HG02571 (cell line): ENCODE measurements at regions not wholly inside any gene's neighbourhood (a gene's known extent, or its start where the extent isn't known, plus 50 kb on each side); places are given as distances from the start of the nearest gene placed in this dataset.
"Not testable (repeated sequence)": the region's sequence is repeated elsewhere in the genome, so short reads cannot be mapped to it uniquely, and the experiment has no call there.

ENCODE experiments used
- ATAC-seq: cut with Tn5 transposase; IDR thresholded peaks from one replicate; pipeline ENCODE4 v1.9.1; 2021; ENCODE audit warnings: mild to moderate bottlenecking, moderate library complexity; ENCODE audit not compliant: unreplicated experiment

DNA sequence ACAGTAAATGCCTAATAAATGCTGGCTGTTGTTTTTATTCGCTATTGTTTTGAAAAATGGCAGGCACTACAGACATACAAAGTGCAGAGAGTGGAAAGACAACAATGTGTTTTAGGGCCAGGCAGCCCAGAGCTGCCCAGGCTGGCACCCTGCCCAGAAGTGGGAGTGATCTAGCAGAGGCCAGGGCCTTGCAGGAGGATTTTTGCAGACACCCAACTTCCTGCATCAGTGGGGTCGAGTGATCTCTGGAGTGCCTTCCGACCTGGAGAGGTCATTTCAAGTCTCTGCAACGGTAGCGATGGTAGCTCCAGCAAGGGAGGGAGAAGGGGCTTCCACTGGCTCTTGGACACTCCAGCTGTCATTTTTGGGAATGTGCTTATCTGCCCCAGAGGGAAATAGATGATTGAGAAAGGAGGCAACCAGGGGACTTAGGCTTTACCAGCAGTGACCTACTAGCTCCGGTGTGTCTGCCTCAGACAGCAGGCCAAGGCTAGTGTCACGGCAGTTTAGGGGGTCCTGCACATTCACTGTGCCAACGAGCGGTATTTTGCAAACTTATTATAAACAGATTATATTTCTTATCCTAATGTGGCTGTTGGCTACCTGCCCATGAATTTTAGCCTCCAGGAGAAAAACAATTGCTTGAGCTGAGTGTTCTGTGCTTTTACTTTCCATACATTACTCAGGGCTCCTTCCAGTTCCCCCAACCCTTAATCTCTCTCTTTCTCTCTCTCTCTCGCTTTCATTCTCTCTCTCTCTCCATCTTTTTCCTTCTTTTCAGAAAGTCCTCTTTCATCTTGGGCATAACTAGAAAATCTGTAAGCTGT is 153.9 kb upstream of the PLGLB2 start:
- ATAC-seq = not testable (repeated sequence)

DNA sequence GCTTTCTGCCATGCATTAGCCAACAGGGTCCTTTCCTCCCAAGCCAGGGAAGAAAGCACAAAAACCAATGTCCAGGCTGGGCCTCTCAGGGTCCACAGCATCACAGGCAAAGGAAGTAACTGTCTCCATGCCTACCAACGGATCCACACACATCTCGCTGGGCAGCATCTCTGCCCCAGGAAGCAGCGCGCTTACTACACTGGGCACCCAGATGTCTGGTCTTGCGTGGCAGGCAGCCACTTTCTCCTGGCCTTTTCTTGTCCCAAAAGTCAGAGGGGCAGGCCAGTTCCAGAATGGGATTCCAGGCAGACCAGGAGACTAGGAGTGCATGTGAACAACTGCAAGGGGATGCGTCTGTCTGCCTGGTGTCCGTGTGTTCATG is 153.3 kb upstream of the PLGLB2 start:
- ATAC-seq = not testable (repeated sequence)

DNA sequence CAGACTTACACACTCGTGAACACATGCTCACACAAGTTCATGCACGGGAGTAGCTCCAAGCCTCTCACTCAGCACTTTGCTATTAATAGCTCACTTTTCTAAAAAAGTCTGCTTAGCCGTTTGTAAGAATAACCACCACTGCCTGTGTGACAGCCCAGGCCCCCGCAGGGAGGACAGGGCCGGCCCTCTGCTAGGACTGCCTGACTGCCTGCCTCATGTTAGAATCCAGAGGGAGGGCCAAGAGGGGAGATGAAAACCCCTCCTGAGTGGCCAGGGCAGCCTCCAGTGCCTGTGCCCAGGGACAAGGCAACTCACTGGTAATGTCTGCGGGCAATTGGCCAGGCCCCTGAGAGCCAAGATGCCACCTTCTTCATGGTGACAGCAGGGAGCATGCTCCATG is 152.9 kb upstream of the PLGLB2 start:
- ATAC-seq = not testable (repeated sequence)

DNA sequence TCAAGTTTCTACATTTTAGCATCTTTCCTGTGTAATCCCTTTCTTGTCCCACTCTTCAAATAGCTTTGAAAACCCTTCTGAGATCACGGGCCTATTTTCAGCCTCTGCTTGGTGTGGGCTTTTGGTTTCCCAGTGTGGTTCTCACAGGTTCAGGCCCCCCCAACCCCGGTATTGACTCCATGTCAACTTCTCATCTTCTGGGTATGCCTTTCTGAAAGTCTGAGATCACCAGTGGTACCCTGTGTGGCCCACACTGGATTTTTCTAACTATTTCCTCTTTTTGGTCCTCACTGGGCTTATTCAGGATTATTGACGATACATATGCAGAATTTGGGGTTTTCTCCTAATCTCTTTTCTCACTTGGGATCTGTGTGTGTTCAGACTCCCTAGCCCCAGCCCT is 146.9 kb upstream of the PLGLB2 start:
- ATAC-seq = not testable (repeated sequence)

DNA sequence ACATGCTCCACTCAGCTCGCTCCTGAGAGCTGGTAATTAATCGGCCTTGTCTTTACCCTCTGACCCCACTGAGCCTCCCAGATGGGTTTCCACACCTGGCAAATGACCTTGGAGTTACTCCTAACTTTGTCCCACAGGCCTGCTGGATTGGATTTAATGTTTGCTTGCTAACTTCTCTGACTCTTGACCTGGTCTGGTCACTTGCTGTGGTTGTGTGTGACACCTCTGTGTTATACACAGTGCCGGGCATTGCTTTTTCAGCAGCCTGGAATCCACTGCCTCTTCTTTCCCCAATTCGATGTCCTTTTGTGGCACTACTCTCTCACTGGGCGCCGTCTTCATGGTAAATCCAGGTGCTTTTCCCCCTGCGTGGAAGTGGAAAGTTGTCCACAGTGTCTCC is 145.8 kb upstream of the PLGLB2 start:
- ATAC-seq = not testable (repeated sequence)

DNA sequence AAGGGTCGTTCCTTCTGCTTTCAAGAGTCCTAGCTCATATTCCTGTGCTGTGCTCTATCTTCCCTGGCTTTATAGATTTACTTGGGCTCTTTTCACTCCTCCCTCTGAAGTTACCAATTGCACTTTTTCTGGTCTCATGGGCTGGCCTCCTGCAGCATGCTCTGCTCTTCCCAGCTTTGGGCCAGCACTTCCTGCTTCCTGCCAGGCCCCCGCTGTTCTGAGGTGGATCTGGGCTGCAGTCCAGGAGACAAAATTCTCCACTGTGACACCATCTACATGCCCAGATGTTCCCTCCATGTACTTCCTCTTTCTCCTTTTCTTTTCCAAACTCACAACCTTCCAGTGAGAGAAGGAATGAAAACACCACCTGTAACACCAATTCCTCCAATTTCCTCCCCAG is 145.2 kb upstream of the PLGLB2 start:
- ATAC-seq = not testable (repeated sequence)

DNA sequence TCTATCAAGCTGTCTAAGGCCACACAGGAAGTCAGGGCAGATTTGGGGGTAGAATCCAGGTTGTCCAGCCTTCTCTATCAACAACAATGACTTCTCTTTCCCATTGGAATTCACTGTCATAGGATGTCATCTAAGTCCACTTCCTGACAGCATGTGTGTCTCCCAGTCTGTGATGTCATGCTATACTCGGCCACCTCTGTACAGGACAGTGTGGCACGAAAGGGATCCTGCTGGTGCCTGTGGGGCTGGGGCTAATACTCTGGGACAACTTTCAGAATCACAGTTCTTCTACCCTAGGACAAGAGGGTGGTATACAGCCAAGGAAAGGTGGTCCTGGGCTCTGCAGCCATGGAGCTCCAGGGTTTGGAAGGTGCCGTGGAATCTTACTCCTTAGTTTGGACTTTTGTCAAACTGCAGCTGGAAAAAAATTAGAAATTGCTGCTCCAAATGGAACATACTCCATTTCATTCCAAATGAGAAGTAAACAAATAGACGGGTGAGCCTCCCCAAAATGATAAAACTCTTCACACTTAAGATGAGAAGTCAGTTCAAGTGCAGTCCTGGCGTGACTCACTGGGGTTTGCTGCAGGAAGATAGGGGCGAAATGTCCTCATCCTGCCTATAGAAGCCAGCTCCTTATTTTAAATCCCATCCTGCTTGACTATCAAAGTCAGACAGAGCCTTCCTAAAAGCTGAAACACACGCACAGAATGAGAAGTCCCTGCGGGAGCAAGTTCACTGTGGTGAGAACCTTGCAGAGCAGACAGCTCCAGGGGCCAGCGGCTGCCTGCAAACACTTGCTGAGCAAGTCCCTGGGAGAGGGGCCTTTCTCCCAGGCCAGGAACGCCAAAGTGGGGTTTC is 144.2 kb upstream of the PLGLB2 start:
- ATAC-seq = not testable (repeated sequence)

DNA sequence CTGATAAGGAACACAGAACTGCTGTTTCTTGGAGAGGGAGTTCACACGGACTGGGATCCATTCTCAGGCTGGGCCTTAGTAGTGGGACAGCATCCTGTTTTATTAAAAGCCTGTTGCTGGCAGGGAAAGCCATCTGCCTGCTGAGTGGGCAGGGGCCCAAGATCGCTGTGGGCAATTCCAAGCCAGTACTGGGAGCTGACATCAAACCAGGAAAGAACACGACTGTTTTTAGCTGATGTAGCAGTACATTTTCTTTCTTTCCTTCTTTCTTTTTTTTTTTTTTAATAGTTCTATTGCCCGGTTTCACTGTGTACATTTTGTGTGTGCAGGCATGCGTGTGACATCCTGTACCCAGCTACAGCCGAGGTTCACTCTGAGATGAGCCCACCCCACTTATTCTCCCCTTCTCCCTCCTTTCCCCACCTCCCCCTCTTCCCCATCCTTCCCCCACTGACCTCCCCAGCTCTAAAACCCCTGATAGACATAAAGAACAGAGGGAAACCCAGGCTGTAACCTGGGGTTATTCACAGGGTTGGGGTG is 143.5 kb upstream of the PLGLB2 start:
- not testable (repeated sequence) for ATAC-seq

DNA sequence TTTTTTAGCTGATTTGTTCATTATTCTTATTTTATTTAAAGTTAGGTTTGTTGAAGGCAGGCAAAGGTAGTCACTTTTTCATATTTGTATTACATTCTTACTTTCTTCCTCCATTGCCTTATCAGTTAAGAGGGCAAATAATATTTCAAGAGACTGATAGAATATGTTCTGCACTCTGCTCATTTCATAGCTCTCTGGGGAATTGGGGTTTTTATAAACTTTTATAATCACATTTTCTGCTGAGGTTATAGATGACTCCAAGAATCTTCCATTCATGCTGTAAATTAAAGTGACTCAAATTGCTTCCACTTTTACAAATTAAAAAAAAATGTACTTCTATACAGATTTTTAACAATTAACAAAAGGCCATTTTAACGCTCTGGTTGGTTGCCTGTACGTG is 142.9 kb upstream of the PLGLB2 start:
- not testable (repeated sequence) for ATAC-seq

DNA sequence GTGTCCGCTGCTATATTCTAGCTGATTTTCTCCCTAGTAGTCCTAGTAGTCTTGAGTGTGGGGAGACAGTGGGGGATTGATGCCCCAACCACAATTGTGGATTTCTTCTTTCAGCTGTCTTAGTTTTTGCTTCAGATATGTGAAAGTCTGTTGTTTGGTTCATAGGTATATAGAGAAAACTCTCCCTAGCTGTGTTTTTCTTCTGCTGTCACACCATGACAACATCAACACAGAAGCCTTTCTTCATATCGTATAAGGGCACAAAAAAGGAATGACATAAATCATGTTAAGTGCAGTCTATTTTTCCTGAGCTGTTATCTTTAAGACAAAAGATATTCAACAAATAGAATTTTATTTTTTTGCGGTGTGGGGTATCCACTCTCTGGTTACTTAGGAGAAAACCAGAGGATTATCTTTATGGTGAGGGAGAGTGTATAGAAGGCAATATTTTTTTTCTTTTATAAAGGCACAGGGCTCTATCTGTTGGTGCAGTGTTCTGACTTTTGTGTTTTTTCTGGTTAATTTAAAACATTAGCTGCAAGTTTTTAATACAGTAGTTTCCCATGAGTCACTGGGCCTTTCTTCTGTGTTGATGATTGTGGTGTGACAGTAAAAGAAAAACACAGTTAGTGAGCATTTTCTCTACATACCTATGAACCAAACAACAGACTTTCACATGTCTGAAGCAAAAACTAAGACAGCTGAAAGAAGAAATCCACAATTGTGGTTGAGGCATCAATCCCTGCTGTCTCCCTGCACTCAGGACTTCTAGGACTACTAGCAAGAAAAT is 139.3 kb upstream of the PLGLB2 start:
- not testable (repeated sequence) for ATAC-seq

DNA sequence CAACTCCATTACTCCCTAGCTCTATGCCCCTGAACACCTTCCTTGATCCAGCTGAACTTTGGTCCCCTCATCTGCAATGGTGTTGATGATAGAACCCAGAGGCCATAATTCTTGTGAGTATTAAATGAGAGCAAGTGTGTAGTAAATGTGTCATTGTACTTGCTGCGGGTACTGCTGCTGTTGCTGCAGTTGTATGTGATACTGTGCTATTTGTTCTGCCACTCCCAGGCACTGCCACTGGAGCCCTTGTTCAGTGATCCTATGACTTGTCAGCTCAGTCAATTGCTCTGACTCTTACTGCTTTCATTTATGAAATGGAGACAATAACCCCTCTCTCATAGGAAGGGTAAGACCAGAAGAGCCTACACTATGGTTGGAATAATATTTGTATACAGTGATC is 136.9 kb upstream of the PLGLB2 start:
- ATAC-seq = not testable (repeated sequence)

DNA sequence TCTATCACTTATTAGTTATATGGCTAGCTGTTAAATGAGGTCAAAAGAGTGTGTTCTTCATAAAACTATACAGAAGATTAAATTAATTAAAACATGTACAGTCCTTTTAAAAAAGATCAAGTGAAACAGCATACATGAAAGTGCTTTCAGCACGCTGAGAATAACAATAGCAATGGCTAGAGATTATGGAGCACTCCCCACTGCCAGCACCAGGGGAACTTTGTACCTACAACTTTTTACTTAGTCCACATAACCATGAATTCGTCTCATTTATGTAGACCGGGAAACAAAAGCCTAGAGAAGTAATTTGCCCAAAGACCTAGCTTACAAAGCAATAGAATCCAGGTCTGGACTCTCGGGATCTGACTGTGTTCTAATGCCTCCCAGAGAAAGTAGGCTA is 136.5 kb upstream of the PLGLB2 start:
- not testable (repeated sequence) for ATAC-seq

DNA sequence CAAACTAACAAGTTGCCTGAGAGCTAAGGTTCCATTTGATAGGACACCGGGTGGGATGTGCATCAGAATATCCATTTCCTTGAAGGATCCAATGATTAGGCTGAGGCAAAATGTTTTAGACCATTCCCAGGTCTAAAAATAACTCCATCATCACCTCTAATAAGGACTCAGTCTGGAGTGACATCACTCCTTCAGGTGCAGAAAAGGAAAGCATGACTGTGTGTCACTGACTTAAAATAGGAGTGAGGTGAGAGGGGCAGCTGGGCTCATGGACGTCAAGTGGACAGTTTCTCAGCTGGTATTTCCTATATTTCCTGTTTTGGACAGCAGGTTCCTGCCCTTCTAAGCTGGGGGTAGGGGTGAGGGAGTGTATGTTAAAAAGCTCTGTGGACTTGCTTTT is 135.9 kb upstream of the PLGLB2 start:
- ATAC-seq = not testable (repeated sequence)

DNA sequence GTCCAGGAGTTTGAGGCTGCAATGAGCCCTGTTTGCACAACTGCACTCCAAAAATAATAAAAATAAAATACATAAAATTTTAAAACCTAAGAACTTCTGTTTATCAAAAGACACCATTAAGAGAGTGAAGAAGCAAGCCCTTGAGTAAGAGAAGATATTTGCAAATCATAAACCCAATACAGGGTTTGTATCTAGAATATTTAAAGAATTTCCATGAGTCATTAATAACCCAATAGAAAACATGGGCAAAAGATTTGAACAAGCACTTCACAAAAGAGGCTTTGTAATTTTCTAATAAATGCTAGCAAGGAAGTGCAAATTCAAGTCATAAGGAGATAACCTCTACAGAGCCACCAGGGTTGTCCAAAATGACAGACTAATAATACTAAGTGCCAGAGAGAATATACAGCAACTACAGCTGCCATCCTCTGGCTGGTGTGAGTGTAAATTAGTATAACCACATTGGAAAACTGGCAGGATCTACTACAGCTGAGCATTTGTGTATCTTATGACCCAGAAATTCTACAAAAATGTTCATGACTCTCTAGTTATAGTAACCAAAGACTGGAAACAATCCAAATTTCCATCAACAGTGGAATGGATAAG is 133.0 kb upstream of the PLGLB2 start:
- ATAC-seq = not testable (repeated sequence)

DNA sequence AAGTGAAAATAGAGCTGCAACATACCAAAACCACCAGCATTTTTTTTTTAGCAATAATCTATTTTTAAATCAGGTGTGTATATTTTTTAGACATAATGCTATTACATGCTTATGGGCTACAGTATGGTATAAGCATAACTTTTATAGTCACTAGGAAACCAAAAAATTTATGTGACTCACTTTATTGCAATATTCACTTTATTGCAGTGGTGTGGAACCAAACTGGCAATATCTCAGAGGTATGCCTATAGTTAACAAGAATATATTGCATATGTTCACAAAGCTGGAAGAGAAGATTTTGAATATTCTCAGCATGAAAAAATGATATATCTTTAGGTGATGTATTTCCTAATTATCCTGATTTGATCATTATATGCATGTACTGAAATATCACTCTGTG is 128.8 kb upstream of the PLGLB2 start:
- not testable (repeated sequence) for ATAC-seq

DNA sequence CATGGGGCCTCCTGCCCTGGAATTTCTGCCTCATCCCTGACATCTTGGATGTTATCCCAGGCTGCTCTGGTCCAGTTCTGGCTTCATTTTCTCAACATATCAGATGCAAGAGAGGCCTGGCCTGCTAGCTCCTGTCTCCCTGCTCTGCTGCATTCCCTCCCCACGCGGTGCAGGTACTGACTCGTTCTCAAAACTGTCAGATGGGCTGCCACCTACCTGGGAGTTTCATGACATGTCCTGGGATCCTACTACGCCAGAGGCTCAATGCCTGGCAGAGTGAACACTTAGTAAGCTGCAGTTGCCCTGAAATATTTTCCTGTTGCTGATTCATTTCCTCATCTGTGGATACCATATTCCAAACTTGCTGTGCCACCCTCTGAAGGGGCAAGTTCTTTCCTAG is 126.7 kb upstream of the PLGLB2 start:
- ATAC-seq = not testable (repeated sequence)

DNA sequence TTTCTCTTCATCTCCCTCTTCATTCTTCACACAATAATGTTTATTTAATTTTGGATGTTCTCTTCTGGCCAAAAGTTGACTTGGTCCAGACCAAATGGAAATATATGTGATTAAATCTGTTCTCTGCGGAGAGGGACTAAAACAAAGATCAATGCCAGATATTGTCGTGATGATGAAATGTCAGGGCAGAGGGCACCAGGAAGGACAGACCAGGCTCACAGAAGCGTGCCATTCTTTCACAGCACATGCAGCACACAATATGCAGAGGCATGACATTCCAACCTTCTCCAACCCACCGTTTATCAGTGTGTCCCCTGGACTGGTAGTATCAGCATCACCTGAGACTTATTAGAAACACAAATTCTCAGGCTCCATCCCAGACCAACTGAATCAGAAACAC is 125.2 kb upstream of the PLGLB2 start:
- ATAC-seq = not testable (repeated sequence)

DNA sequence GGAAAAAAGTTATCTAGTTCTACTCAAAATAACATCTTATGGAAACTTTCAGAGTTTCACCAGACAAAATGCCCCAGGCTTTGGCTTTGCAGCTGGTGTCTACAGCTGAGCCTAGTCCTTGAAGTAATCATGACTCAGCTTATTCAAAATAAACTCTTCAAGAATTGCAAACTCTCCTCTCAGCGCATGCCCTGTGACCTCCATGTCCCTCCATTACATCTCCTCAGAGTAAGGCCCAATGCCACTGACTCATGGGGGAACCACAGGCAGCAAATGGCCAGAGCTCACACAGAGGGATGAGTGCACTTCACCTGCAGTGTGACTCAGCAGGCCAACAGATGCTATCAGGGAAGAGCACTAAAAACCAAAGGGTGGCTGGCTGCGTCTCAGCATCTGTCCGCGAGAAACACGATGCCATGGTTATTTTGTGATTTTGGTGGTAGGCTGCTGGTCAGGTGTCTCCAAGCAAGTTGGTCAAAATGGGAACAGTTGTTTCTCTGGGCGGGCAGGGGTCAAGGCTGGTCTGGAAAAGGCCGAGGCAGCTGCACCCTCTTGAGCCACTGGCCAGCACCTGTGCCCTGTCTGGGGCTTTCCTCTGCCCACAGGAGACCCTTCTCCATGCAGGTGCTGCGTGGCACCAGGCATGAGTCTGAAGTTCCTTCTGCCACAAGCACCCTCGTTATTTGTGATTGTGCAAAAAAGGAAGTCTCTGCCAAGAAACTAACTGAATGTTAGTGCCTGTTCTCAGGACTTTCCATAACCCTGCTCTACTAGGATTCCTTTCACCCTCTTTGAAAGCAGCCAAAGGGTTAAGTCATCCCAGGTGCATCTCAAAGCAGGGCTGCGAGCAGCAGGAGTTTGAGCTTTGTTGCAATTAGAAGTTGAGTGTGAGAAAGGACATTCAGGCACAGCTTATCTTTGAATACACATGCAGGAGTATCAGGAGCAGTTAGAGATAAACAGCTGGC is 118.1 kb upstream of the PLGLB2 start:
- ATAC-seq = not testable (repeated sequence)

DNA sequence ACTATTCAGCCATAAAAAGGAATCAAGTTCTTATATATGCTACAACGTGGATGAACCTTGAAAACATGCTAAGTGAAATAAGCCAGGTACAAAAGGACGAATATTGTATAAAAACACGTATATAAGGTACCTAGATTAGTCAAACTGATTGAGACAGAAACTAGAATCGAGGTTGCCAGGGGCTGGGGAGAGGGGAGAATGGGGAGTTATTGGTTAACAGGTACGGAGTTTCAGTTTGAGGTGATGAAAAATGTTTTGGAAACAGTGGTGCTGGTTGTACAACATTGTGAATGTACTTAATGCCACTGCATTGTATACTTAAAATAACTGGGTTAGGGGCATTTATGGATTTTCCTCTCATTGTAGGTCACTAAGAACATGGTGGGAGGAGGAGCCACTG is 117.0 kb upstream of the PLGLB2 start:
- not testable (repeated sequence) for ATAC-seq
